OCI-LY7 (cell line): ENCODE measurements at regions not wholly inside any gene's neighbourhood (a gene's known extent, or its start where the extent isn't known, plus 50 kb on each side); places are given as distances from the start of the nearest gene placed in this dataset.
"Not testable (repeated sequence)": the region's sequence is repeated elsewhere in the genome, so short reads cannot be mapped to it uniquely, and the experiment has no call there.

ENCODE experiments used
- BruUV-seq: library from RNA; stranded (reverse); fragments of 400-500 nt; replicated peaks from 2 replicates; lab custom pipeline; 2021; lab: Mats Ljungman, UMichigan
- CTCF ChIA-PET: fragments of 300-600 bp; sonication (Branson Sonifier 250); formaldehyde crosslinking; loops from one replicate; lab custom pipeline; 2022; ENCODE audit warnings: antibody characterized with exemption; ENCODE audit not compliant: unreplicated experiment; lab: Charles Lee
- POLR2A ChIA-PET: fragments of 300-600 bp; sonication (Branson Sonifier 250); formaldehyde crosslinking; loops from one replicate; lab custom pipeline; 2022; ENCODE audit warnings: antibody characterized with exemption; lab: Charles Lee
- DNase-seq: peaks from one replicate; pipeline ENCODE4 v3.0.0-alpha.2; 2015; ENCODE audit warnings: low spot score
- H2AFZ ChIP-seq: fragments of 200-600 bp; sonication (generic), shearing (Covaris generic); 2 replicates; pipeline ENCODE4 v1.6.1; 2014; ENCODE audit warnings: mild to moderate bottlenecking, antibody characterized with exemption, low read length, moderate library complexity
- H3K27ac ChIP-seq: fragments of 200-600 bp; sonication (generic); 2 replicates; pipeline ENCODE4 v1.5.1; 2014; ENCODE audit warnings: mixed run types, low read depth, mild to moderate bottlenecking, moderate library complexity, low read length, inconsistent platforms; ENCODE audit not compliant: poor library complexity, severe bottlenecking
- H3K36me3 ChIP-seq: fragments of 200-600 bp; sonication (generic); 2 replicates; pipeline ENCODE4 v1.6.1; 2014; ENCODE audit warnings: mild to moderate bottlenecking, antibody characterized with exemption, low read length, moderate library complexity, mixed read lengths; ENCODE audit not compliant: insufficient read depth
- H3K4me1 ChIP-seq: fragments of 200-600 bp; sonication (generic); 2 replicates; pipeline ENCODE4 v1.5.1; 2014; ENCODE audit warnings: mild to moderate bottlenecking, low read length; ENCODE audit not compliant: insufficient read depth, poor library complexity, severe bottlenecking
- H3K4me2 ChIP-seq: fragments of 200-600 bp; sonication (generic); 2 replicates; pipeline ENCODE4 v1.6.1; 2014; ENCODE audit warnings: mild to moderate bottlenecking, low read length
- H3K4me3 ChIP-seq: fragments of 200-600 bp; sonication (generic); 2 replicates; pipeline ENCODE4 v1.5.1; 2014; ENCODE audit warnings: mild to moderate bottlenecking, low read depth, low read length; ENCODE audit not compliant: poor library complexity, severe bottlenecking
- H3K79me2 ChIP-seq: fragments of 200-600 bp; sonication (generic); 2 replicates; pipeline ENCODE4 v1.6.1; 2016; ENCODE audit warnings: low read depth, mild to moderate bottlenecking, low read length, moderate library complexity, mixed read lengths; ENCODE audit not compliant: insufficient read depth
- H3K9me2 ChIP-seq: fragments of 200-600 bp; sonication (generic); 2 replicates; pipeline ENCODE4 v1.6.1; 2016; ENCODE audit warnings: mild to moderate bottlenecking, low read length, mixed read lengths; ENCODE audit not compliant: insufficient read depth
- H3K9me3 ChIP-seq: fragments of 200-600 bp; sonication (generic); 2 replicates; pipeline ENCODE4 v1.6.1; 2014; ENCODE audit warnings: mild to moderate bottlenecking, mixed run types, low read length, mixed read lengths
- H4K20me1 ChIP-seq: fragments of 200-600 bp; sonication (generic); 2 replicates; pipeline ENCODE4 v1.6.1; 2014; ENCODE audit warnings: mild to moderate bottlenecking, antibody characterized with exemption, low read length, moderate library complexity, mixed read lengths; ENCODE audit not compliant: insufficient read depth
- EZH2phosphoT487 ChIP-seq: fragments of 200-600 bp; sonication (generic); IDR thresholded peaks from 2 replicates; pipeline ENCODE4 v1.6.1; 2018; ENCODE audit warnings: low read depth, borderline replicate concordance, mild to moderate bottlenecking, mixed run types, antibody characterized with exemption, low read length, moderate library complexity, mixed read lengths
- intact Hi-C: fragments of 100-400 bp; cut with micrococcal nuclease; formaldehyde crosslinking; loops from one replicate; pipeline ENCODE4 v1.10.0; 2022; ENCODE audit not compliant: unreplicated experiment

DNA sequence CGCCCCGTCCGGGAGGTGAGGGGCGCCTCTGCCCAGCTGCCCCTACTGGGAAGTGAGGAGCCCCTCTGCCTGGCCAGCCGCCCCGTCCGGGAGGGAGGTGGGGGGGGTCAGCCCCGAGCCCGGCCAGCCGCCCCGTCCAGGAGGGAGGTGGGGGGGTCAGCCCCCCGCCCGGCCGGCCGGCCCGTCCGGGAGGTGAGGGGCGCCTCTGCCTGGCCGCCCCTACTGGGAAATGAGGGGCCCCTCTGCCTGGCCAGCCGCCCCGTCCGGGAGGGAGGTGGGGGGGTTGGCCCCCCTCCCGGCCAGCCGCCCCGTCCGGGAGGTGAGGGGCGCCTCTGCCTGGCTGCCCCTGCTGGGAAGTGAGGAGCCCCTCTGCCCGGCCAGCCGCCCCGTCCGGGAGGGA lies 57.2 kb upstream of the ZNF746 start:
- H3K36me3 ChIP-seq = peaks cover 61% of the 10 kb centered on the region

GRCh38 chr7:149553991-149554390 lies 56.4 kb upstream of the ZNF746 start:
- H3K4me3 ChIP-seq, H3K4me2 ChIP-seq, H3K79me2 ChIP-seq, H4K20me1 ChIP-seq, DNase-seq, H3K27ac ChIP-seq, H3K9me2 ChIP-seq, intact Hi-C loops, H3K9me3 ChIP-seq, H3K4me1 ChIP-seq, POLR2A ChIA-PET, H2AFZ ChIP-seq, BruUV-seq, CTCF ChIA-PET: not testable (repeated sequence)
- peaks cover 68% of the 10 kb centered on the region for H3K36me3 ChIP-seq

More for the DNA sequence above, 57.2 kb upstream of the ZNF746 start:
- H3K9me2 ChIP-seq, DNase-seq, POLR2A ChIA-PET, H2AFZ ChIP-seq, H3K4me1 ChIP-seq, H4K20me1 ChIP-seq, H3K4me3 ChIP-seq, H3K79me2 ChIP-seq, CTCF ChIA-PET, H3K4me2 ChIP-seq, BruUV-seq, H3K9me3 ChIP-seq, intact Hi-C loops, H3K27ac ChIP-seq: not testable (repeated sequence)

DNA sequence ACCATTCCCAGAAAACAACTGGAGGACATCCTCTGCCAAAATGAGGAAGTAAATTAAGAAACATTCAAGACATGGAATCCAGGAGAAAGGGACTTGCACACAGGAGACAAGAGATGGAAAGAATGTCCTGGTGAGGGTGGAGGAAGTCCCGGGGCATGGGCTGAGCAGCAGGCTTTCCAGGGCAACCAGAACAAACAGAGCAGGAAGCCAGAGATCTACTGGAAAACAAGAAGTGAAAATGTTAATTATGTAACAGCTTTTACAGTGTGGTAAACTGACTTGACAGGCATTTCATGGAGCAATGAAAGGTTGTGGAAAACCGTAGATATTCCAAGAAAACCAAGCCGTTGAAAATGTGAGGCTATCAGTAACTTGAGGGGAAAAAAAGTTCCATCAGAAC lies 55.2 kb upstream of the ZNF746 start:
- H2AFZ ChIP-seq = no peak overlapping the region
- H3K36me3 ChIP-seq = peaks cover 71% of the 10 kb centered on the region
- ChIA-PET POLR2A (no interaction called here), CTCF (no interaction called here)
- H3K9me2 ChIP-seq = no peaks in the 10 kb centered on the region
- no peak for TF ChIP-seq EZH2phosphoT487
- BruUV-seq = no TSS peak
- intact Hi-C loops = no loop called here
- DNase-seq = no peak
- H3K79me2 ChIP-seq = no peaks in the 10 kb centered on the region
- no peak overlapping the region for H3K27ac ChIP-seq
- H4K20me1 ChIP-seq = no peaks in the 10 kb centered on the region
- H3K4me3 ChIP-seq = no peak overlapping the region
- H3K4me1 ChIP-seq = no peaks in the 10 kb centered on the region
- H3K4me2 ChIP-seq = no peak overlapping the region
- H3K9me3 ChIP-seq = no peaks in the 10 kb centered on the region
